ENCODE measurements at regions not wholly inside any gene's neighbourhood (a gene's known extent, or its start where the extent isn't known, plus 50 kb on each side); places are given as distances from the start of the nearest gene placed in this dataset.

DNA sequence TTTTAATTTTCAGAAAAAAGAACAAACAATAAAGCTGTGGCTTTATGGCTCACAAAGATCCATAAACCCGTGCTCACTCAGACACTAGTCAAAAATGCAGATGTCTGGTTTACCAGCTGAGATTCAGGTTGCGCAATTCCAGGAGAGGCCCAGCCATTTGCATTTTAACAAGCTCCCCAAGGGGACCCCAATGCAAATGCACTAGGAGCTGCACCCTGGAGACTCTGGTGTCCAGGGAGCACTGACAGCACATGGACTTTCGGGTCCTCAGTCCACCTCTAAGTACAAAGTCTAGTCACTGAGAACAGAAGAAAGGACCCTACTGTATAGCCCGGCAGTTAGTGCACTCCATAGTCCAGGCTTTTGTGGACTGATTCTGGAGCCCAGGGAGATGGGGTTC lies 326.3 kb downstream of the MAF start:
- Histone ChIP-seq H2BK20ac (ENCODE audit: low read depth, low read length) (no peak overlapping the region), H4K20me1 (ENCODE audit: insufficient read depth, low read length) (no peaks in the 10 kb centered on the region), H2BK5ac (ENCODE audit: low read depth, low read length, poor library complexity, severe bottlenecking) (no peak overlapping the region), H3K9me1 (ENCODE audit: insufficient read depth, low read length) (no peaks in the 10 kb centered on the region), H3K27me3 (ENCODE audit: control insufficient read depth, insufficient read depth, low read length) (no peaks in the 10 kb centered on the region), H3K4ac (ENCODE audit: low read depth, low read length) (no peak overlapping the region), H2BK120ac (ENCODE audit: low read depth, low read length) (no peak overlapping the region), H3K4me3 (ENCODE audit: insufficient read depth, low read depth, low read length) (no peak overlapping the region), H2AK5ac (ENCODE audit: low read depth, low read length) (no peak overlapping the region), H4K91ac (ENCODE audit: insufficient read depth, low read depth, low read length) (no peak overlapping the region), H3K56ac (ENCODE audit: extremely low read depth, insufficient read depth, low read length) (no peak overlapping the region), H3K14ac (replicated peaks; ENCODE audit: low read depth, low read length) (no peak overlapping the region), H2BK15ac (ENCODE audit: low read depth, low read length) (no peak overlapping the region), H3K9ac (ENCODE audit: low read depth, low read length) (no peak overlapping the region), H4K8ac (ENCODE audit: low read depth in 2 of 2, low read length in 2 of 2) (no peak overlapping the region), H2AK9ac (replicated peaks; ENCODE audit: low read depth, low read length, poor library complexity) (no peak overlapping the region), H3K79me1 (ENCODE audit: low read depth in 1 of 2, low read length in 2 of 2) (no peaks in the 10 kb centered on the region), H3K18ac (ENCODE audit: low read depth, low read length) (no peak overlapping the region), H3K4me1 (ENCODE audit: control insufficient read depth, insufficient read depth, low read length) (no peaks in the 10 kb centered on the region), H2AFZ (replicated peaks; ENCODE audit: low read length, poor library complexity) (no peak overlapping the region), H3K36me3 (ENCODE audit: control insufficient read depth, insufficient read depth, low read length) (no peaks in the 10 kb centered on the region), H3K9me3 (ENCODE audit: control insufficient read depth, insufficient read depth, low read length) (peaks cover 18% of the 10 kb centered on the region), H3K23ac (ENCODE audit: low read depth, low read length) (no peak overlapping the region), H3K4me2 (ENCODE audit: low read depth, low read length) (no peak overlapping the region), H3K27ac (ENCODE audit: insufficient read depth, low read length) (no peak overlapping the region), H4K5ac (ENCODE audit: low read depth, low read length) (no peak overlapping the region)
- ChIA-PET CTCF (no interaction called here), POLR2A (ENCODE audit: unreplicated experiment) (no interaction called here)
- DNase-seq: no peak
- no peak for ATAC-seq (ENCODE audit: low read depth)
- no TSS peak for BruUV-seq (replicated peaks)
- TF ChIP-seq, protein P1, sequence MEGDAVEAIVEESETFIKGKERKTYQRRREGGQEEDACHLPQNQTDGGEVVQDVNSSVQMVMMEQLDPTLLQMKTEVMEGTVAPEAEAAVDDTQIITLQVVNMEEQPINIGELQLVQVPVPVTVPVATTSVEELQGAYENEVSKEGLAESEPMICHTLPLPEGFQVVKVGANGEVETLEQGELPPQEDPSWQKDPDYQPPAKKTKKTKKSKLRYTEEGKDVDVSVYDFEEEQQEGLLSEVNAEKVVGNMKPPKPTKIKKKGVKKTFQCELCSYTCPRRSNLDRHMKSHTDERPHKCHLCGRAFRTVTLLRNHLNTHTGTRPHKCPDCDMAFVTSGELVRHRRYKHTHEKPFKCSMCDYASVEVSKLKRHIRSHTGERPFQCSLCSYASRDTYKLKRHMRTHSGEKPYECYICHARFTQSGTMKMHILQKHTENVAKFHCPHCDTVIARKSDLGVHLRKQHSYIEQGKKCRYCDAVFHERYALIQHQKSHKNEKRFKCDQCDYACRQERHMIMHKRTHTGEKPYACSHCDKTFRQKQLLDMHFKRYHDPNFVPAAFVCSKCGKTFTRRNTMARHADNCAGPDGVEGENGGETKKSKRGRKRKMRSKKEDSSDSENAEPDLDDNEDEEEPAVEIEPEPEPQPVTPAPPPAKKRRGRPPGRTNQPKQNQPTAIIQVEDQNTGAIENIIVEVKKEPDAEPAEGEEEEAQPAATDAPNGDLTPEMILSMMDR (conservative IDR thresholded peaks at IDR 0.05; ENCODE audit: low read depth, low read length): no peak
- TF ChIP-seq CEBPB (IDR thresholded peaks at IDR 0.05; ENCODE audit: low read depth, low read length): peak; percentile 69
- TF ChIP-seq SMC3 (IDR thresholded peaks at IDR 0.05; ENCODE audit: low read depth, low read length): no peak
- intact Hi-C loops (cut with micrococcal nuclease): no loop called here
- dilution Hi-C loops (cut with HindIII; ENCODE audit: low sequenced_read_pairs, unreplicated experiment): no loop called here
- no CpG with 5 or more reads among the region's 4 CpGs for WGBS, 2 experiments (ENCODE audit: extremely low coverage in 2 of 2, insufficient read length in 1 of 2)
- in situ Hi-C loops (cut with MboI; ENCODE audit: low sequenced_read_pairs): no loop called here
